NCI-H2107 (cell line): ENCODE measurements at regions not wholly inside any gene's neighbourhood (a gene's known extent, or its start where the extent isn't known, plus 50 kb on each side); places are given as distances from the start of the nearest gene placed in this dataset.
"Not testable (repeated sequence)": the region's sequence is repeated elsewhere in the genome, so short reads cannot be mapped to it uniquely, and the experiment has no call there.

Source experiments
- DNase-seq: peaks from one replicate; lab custom pipeline; 2025; lab: John Stamatoyannopoulos, UW

GRCh38 chr10:8173866-8174243 is 119.4 kb downstream of the GATA3 start:
- DNase-seq = no peak

- no peak for DNase-seq
These were observed 120.3 kb downstream of the GATA3 start for GRCh38 chr10:8174762-8175161.

GRCh38 chr10:8177526-8177925 is 123.0 kb downstream of the GATA3 start:
- not testable (repeated sequence) for DNase-seq

- not testable (repeated sequence) for DNase-seq
These were observed 125.3 kb downstream of the GATA3 start for GRCh38 chr10:8179773-8180172.

- no peak for DNase-seq
These were observed 126.0 kb downstream of the GATA3 start for GRCh38 chr10:8180360-8181109.

- no peak for DNase-seq
These were observed 127.1 kb downstream of the GATA3 start for GRCh38 chr10:8181496-8182157.

GRCh38 chr10:8182806-8183205 is 128.3 kb downstream of the GATA3 start:
- DNase-seq = no peak

- DNase-seq = no peak
These were observed 128.8 kb downstream of the GATA3 start for GRCh38 chr10:8183241-8183704.

GRCh38 chr10:8187171-8187666 is 132.7 kb downstream of the GATA3 start:
- no peak for DNase-seq

- DNase-seq = no peak
These were observed 135.0 kb downstream of the GATA3 start for GRCh38 chr10:8189458-8189857.

GRCh38 chr10:8192301-8192700 is 137.8 kb downstream of the GATA3 start:
- DNase-seq = no peak

- no peak for DNase-seq
These were observed 139.1 kb downstream of the GATA3 start for GRCh38 chr10:8193546-8193945.

GRCh38 chr10:8194050-8194449 is 139.6 kb downstream of the GATA3 start:
- DNase-seq = no peak

GRCh38 chr10:8206882-8207281 is 152.4 kb downstream of the GATA3 start:
- DNase-seq = no peak

- no peak for DNase-seq
These were observed 157.1 kb downstream of the GATA3 start for GRCh38 chr10:8211631-8212030.

GRCh38 chr10:8213735-8214134 is 159.2 kb downstream of the GATA3 start:
- no peak for DNase-seq

- no peak for DNase-seq
These were observed 160.1 kb downstream of the GATA3 start for GRCh38 chr10:8214587-8214986.

GRCh38 chr10:8216893-8217292 is 162.4 kb downstream of the GATA3 start:
- DNase-seq = no peak

- DNase-seq = no peak
These were observed 167.0 kb downstream of the GATA3 start for GRCh38 chr10:8221451-8221850.

GRCh38 chr10:8224591-8224990 is 170.1 kb downstream of the GATA3 start:
- no peak for DNase-seq

- no peak for DNase-seq
These were observed 170.7 kb downstream of the GATA3 start for GRCh38 chr10:8225187-8225586.

- no peak for DNase-seq
These were observed 172.8 kb downstream of the GATA3 start for GRCh38 chr10:8227246-8227645.

- no peak for DNase-seq
These were observed 174.7 kb downstream of the GATA3 start for GRCh38 chr10:8229153-8229552.
